ENCODE measurements at regions not wholly inside any gene's neighbourhood (a gene's known extent, or its start where the extent isn't known, plus 50 kb on each side); places are given as distances from the start of the nearest gene placed in this dataset.

DNA sequence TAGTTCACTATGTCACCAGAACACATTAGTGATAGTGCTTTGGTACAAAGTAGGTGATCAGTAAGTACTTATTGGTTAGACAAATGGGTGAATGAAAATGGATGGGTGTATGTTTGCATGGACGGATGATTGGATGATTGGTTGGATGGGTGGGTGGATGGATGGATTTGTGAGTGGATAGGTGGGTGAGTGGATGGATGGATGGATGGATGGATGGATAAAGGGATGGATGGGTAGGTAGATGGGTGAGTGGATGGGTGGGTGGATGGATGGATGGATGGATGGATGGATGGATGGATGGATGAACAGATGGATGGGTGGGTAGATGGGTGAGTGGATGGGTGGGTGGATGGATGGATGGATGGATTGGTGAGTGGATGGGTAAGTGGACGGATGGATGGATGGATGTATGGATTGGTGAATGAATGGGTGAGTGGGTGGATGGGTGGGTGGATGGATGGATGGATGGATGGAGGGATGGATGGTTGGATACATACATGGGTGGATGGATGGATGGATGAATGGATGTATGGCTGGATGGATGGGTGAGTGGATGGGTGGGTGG, 225.3 kb upstream of the GSE1 start:
- TF ChIP-seq, protein P1, sequence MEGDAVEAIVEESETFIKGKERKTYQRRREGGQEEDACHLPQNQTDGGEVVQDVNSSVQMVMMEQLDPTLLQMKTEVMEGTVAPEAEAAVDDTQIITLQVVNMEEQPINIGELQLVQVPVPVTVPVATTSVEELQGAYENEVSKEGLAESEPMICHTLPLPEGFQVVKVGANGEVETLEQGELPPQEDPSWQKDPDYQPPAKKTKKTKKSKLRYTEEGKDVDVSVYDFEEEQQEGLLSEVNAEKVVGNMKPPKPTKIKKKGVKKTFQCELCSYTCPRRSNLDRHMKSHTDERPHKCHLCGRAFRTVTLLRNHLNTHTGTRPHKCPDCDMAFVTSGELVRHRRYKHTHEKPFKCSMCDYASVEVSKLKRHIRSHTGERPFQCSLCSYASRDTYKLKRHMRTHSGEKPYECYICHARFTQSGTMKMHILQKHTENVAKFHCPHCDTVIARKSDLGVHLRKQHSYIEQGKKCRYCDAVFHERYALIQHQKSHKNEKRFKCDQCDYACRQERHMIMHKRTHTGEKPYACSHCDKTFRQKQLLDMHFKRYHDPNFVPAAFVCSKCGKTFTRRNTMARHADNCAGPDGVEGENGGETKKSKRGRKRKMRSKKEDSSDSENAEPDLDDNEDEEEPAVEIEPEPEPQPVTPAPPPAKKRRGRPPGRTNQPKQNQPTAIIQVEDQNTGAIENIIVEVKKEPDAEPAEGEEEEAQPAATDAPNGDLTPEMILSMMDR (IDR thresholded peaks at IDR 0.05), result no peak

DNA sequence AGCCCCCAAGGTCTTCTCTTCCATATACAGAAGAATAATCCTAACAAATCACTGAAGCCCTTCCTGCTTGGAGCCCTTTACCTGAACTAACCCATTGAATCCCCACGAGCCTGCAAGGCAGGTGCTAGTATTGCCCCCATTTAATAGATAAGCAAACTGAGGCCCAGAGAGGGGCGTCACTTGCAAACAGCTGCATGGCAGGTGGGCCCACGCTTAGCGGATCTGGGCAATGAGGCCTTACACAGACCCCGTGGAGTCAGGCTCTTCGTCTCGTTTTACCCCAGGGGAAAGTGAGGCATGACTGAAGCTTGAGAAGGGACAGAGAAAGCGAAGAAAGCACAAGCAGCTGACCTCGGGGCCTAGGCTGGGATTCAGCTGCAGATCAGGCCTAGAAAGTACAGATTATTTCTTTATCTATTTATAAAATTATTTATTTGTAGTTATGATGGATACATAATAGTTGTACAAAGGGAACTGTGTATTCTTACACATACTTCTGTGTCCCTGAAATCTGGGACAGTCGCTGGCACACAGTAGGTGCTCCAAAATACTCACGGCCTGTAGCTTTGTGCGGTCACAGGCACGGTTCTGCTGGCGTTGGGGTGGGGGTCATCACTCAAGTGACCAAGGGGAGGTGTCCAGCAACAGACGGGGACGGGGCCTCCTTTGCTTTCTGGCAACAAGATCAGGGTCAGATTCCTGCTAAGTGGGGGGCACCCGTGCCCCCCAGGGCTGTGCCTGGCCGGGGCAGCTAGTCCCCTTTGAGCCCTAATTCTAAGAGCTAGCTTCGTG, 223.2 kb upstream of the GSE1 start:
- TF ChIP-seq, protein P1 (IDR thresholded peaks at IDR 0.05), result no peak

DNA sequence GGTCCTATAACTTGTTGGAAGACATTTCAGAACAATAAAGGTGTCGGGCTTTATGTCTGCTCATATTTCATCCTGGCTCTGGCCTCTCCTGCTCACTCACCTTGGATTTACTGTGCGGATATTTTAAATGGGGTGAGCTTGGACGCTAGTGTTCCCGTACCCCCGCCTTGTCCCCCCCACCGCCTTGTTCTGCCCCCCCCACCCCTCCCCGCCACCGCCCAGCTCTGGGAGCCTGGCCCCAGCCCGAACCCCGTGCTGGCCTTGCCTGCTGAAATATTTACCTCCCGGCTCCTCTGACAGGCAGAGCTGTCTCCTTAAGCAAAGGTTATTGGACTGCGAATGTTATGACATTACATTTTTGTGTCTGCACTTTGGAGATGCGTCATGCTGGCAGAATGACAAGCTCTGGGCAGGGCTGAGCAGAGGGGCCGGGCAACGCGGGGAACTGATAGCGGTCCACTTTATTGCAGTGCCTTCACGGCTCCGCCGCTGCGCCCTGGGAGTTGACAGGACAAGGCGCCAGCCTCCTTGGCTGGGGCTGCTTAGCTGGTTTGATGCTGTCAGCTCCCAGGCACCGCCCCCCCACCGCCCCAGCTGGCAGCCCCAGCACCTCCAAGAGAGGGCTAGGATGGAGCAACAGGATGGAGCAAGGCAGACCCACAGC, 222.5 kb upstream of the GSE1 start:
- TF ChIP-seq, protein P1 (IDR thresholded peaks at IDR 0.05), result no peak

DNA sequence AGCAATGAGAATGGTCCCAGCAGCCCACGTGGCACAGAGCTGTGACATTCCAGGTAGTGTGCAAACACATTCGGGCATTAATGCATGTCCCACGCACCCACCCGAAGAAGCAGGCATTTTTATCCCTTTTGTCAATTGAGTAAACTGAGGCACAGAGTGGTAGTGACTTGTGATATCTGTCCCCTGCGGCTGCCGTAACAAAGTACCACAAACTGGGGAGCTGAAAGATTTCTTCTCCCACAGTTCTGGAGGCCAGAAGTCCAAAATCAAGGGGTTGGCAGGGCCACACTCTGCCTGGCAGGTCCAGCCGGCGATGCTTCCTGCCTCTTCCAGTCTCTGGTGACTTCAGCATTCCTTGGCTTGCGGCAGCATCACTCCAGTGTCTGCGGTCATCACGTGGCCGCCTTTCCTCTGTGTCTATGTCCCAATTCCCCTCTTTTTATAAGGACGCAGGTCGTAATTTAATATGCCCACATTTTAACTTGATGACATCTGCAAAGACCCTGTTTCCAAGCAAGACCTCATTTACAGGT, 221.9 kb upstream of the GSE1 start:
- TF ChIP-seq, protein P1 (IDR thresholded peaks at IDR 0.05), result no peak

DNA sequence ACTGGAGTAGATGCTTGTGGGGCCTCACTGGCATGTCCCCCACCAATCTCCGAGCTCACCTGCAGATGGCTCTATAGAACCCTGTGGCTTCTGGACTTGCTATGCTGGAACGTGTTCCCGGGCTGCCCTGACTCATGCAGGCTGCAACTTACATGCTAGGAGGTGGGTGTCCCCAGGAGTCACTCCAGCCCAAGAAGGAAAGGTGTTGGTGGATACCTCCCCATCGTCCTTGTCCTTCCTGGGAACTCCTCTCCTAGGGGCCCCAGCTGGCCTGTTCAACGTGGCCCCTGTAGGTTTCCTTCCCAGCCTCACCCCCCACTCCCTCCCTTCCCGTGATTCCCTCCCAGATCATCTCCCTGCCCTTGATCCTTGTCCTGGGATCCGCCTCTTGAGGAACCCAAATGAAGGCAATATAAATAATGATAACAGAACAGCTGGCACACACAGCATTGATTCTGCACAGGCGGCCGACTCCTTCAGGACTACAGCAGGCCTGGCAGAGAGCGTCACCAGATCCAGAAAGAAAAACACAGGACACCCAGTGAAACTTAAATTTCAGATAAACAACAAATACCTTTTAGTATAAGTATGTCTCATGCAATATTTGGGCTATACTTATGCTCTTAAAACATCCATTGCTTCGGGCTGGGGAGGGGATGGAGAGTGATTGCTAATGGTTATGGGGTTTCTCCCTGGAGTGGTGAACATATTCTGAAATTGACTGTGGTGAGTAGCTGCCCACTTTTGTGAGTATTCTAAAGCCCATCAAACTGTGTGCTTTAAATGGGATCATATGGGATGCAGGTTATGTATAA, 221.1 kb upstream of the GSE1 start:
- TF ChIP-seq, protein P1 (IDR thresholded peaks at IDR 0.05), result no peak

DNA sequence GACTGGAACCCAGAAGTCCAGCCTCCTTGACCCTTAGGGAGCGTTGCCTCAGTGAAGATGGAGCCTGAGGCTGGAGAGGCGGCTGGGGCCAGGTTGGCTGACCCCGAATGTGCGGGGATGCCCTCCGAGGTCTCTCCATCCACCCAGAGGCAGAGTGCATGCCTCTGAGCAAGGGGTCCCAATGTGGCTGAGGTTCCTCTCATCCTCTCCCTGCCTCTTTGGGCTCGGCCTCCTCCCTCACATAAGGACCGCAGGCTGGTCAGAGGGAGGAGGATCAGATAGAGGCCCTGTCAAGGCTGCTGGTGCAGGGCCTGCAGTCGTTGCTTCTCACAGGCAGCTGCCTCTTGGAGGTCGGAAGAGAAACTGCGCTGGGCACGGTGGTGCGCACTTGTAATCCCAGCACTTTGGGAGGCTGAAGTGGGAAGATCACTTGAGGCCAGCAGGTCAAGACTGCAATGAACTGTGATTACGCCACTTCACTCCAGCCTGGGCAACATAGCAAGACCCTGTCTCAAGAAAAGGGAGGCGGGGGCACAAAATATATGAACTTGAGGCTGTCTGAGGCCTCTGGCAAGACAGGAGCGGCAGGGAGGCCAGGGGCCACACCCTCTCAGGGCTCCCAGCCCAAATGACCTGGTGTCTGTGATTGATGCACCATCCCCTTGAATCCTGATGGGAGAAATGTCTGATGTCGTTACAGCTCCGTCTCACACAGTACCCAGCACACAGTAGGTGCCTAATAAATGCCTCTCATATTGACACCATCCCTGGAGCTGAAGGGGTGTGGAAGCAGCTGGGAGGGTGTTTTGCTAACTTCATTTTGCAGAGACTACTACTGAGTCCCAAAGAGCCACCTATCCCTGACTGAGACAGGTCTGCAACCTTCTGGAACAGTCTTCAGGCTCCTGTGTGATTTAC, 220.1 kb upstream of the GSE1 start:
- TF ChIP-seq, protein P1 (IDR thresholded peaks at IDR 0.05), result no peak

Measured in LNCAP (cell line).